SK-N-SH (cell line): ENCODE measurements at regions not wholly inside any gene's neighbourhood (a gene's known extent, or its start where the extent isn't known, plus 50 kb on each side); places are given as distances from the start of the nearest gene placed in this dataset.
A peak's percentile ranks its signal among the peaks of the same experiment; 100 is the strongest.

ENCODE experiments used
- CTCF ChIA-PET: fragments of 300-600, 350-600 bp; formaldehyde crosslinking; extraction: SDS; loops from one replicate; lab custom pipeline; 2021; lab: Yijun Ruan, JAX
- POLR2A ChIA-PET: fragments of 350-600 bp; sonication (Branson Sonifier 250); formaldehyde crosslinking; extraction: SDS; loops from one replicate; lab custom pipeline; 2020; ENCODE audit warnings: antibody characterized with exemption, inconsistent platforms; lab: Yijun Ruan, JAX
- DNase-seq: peaks from one replicate; pipeline ENCODE4 v3.0.0; 2012
- H2AFZ ChIP-seq: fragments of 200-600 bp; sonication (generic); 2 replicates; pipeline ENCODE4 v1.8.1; 2016; ENCODE audit warnings: antibody characterized with exemption, mild to moderate bottlenecking, low read depth
- H3F3A ChIP-seq: fragments of 200-600 bp; sonication (generic); replicated peaks from 2 replicates; pipeline ENCODE3; 2016; ENCODE audit warnings: antibody characterized with exemption, mild to moderate bottlenecking; ENCODE audit not compliant: insufficient read depth
- H3K27ac ChIP-seq, 2 experiments: fragments of 200-500 bp in 1 of 2; fragments of 200-600 bp in 1 of 2; sonication (Bioruptor generic) in 1 of 2; sonication (generic), shearing (Covaris generic) in 1 of 2; 2 replicates each; pipeline versions ENCODE4 v1.5.1 to v1.6.1; 2014 to 2016; ENCODE audit warnings: low read depth in 2 of 2, inconsistent platforms in 1 of 2, low read length in 1 of 2, mild to moderate bottlenecking in 1 of 2, mixed read lengths in 1 of 2
- H3K27me3 ChIP-seq: fragments of 200-600 bp; sonication (generic), shearing (Covaris generic); 2 replicates; pipeline ENCODE4 v1.6.1; 2016; ENCODE audit warnings: mixed run types; ENCODE audit not compliant: insufficient read depth
- H3K36me3 ChIP-seq, 2 experiments: fragments of 200-500 bp in 1 of 2; fragments of 200-600 bp in 1 of 2; sonication (Bioruptor generic) in 1 of 2; sonication (generic) in 1 of 2; replicated peaks in 1 of 2; 2 replicates each; pipeline versions ENCODE3 to v1.5.1; 2014 to 2016; ENCODE audit warnings: low read length in 1 of 2, mild to moderate bottlenecking in 1 of 2; ENCODE audit not compliant: insufficient read depth in 2 of 2, control insufficient read depth in 1 of 2
- H3K4me1 ChIP-seq, 2 experiments: fragments of 200-500 bp in 1 of 2; fragments of 200-600 bp in 1 of 2; sonication (Bioruptor generic) in 1 of 2; sonication (generic), shearing (Covaris generic) in 1 of 2; 2 replicates each; pipeline versions ENCODE4 v1.5.1 to v1.6.1; 2014 to 2016; ENCODE audit warnings: low read depth in 1 of 2, low read length in 1 of 2, mixed run types in 1 of 2; ENCODE audit not compliant: insufficient read depth in 2 of 2, control insufficient read depth in 1 of 2
- H3K4me2 ChIP-seq: fragments of 200-600 bp; sonication (generic), shearing (Covaris generic); 2 replicates; pipeline ENCODE4 v1.6.1; 2017; ENCODE audit warnings: mixed run types
- H3K4me3 ChIP-seq, 2 experiments: fragments of 200-500 bp in 1 of 2; fragments of 200-600 bp in 1 of 2; sonication (Bioruptor generic) in 1 of 2; sonication (generic), shearing (Covaris generic) in 1 of 2; 2 replicates each; pipeline versions ENCODE4 v1.5.1 to v1.8.1; 2014 to 2016; ENCODE audit warnings: low read depth in 2 of 2, inconsistent platforms in 1 of 2, low read length in 1 of 2, mild to moderate bottlenecking in 1 of 2, mixed read lengths in 1 of 2, moderate library complexity in 1 of 2
- H3K79me2 ChIP-seq: fragments of 200-600 bp; sonication (generic); 2 replicates; pipeline ENCODE4 v1.8.1; 2017; ENCODE audit warnings: mild to moderate bottlenecking; ENCODE audit not compliant: insufficient read depth
- H3K9ac ChIP-seq: fragments of 200-600 bp; sonication (generic); 2 replicates; pipeline ENCODE4 v1.6.1; 2017; ENCODE audit warnings: mixed run types
- H3K9me2 ChIP-seq: fragments of 200-600 bp; sonication (generic); 2 replicates; pipeline ENCODE4 v1.6.1; 2017; ENCODE audit warnings: mixed run types
- H3K9me3 ChIP-seq: fragments of 200-600 bp; sonication (generic); 2 replicates; pipeline ENCODE4 v1.6.1; 2017; ENCODE audit warnings: mixed run types, mild to moderate bottlenecking, moderate library complexity
- H4K20me1 ChIP-seq: fragments of 200-600 bp; sonication (generic); 2 replicates; pipeline ENCODE4 v1.6.1; 2017; ENCODE audit warnings: mild to moderate bottlenecking, mixed run types; ENCODE audit not compliant: insufficient read depth
- CHD2 ChIP-seq: fragments of 150-350 bp; IDR thresholded peaks from 2 replicates; pipeline ENCODE4 v1.6.1; 2018; ENCODE audit warnings: low read length; ENCODE audit not compliant: partially characterized antibody
- EP300 ChIP-seq, 2 experiments: IDR thresholded peaks; 2 replicates each; pipeline versions ENCODE4 v1.4.0 to v1.6.1; 2012; ENCODE audit warnings: borderline replicate concordance in 1 of 2, low read depth in 1 of 2, low read length in 1 of 2
- FOSL2 ChIP-seq: IDR thresholded peaks from 2 replicates; pipeline ENCODE4 v1.4.0; 2012; ENCODE audit warnings: low read depth, mild to moderate bottlenecking, moderate library complexity, borderline replicate concordance
- FOXJ3 ChIP-seq: sonication (generic); formaldehyde crosslinking; IDR thresholded peaks from 2 replicates; pipeline ENCODE4 v1.5.1; 2020; ENCODE audit warnings: mild to moderate bottlenecking, missing genetic modification reagents
- FOXM1 ChIP-seq: IDR thresholded peaks from 2 replicates; pipeline ENCODE4 v1.4.0; 2012; ENCODE audit warnings: low read depth, mild to moderate bottlenecking
- GABPA ChIP-seq: IDR thresholded peaks from 2 replicates; pipeline ENCODE4 v1.4.0; 2012; ENCODE audit warnings: low read depth, mild to moderate bottlenecking
- GATA2 ChIP-seq: sonication (generic); formaldehyde crosslinking; IDR thresholded peaks from 2 replicates; pipeline ENCODE4 v1.5.0; 2020; ENCODE audit warnings: mild to moderate bottlenecking, missing genetic modification reagents
- MAX ChIP-seq: IDR thresholded peaks from 2 replicates; pipeline ENCODE4 v1.4.0; 2012; ENCODE audit warnings: low read depth
- MEF2A ChIP-seq: IDR thresholded peaks from 2 replicates; pipeline ENCODE4 v1.4.0; 2012; ENCODE audit warnings: low read depth, borderline replicate concordance
- MXI1 ChIP-seq: IDR thresholded peaks from 2 replicates; pipeline ENCODE4 v1.6.1; 2012; ENCODE audit warnings: mild to moderate bottlenecking, low read depth, low read length, improper control_type of control experiment
- NFIC ChIP-seq: IDR thresholded peaks from 2 replicates; pipeline ENCODE4 v1.4.0; 2012; ENCODE audit warnings: borderline replicate concordance
- NRF1 ChIP-seq: IDR thresholded peaks from 2 replicates; pipeline ENCODE4 v1.6.1; 2012; ENCODE audit warnings: low read depth, mild to moderate bottlenecking, low read length
- POLR2AphosphoS5 ChIP-seq: IDR thresholded peaks from 2 replicates; pipeline ENCODE4 v1.6.1; 2012; ENCODE audit warnings: low read depth, low read length
- RAD21 ChIP-seq: IDR thresholded peaks from 2 replicates; pipeline ENCODE4 v1.6.1; 2012; ENCODE audit warnings: mild to moderate bottlenecking, low read length
- RFX5 ChIP-seq: IDR thresholded peaks from 2 replicates; pipeline ENCODE4 v1.6.1; 2012; ENCODE audit warnings: mild to moderate bottlenecking, improper control_type of control experiment, low read length
- SMC3 ChIP-seq: IDR thresholded peaks from 2 replicates; pipeline ENCODE4 v1.6.1; 2012; ENCODE audit warnings: low read depth, low read length, improper control_type of control experiment
- TAF1 ChIP-seq: IDR thresholded peaks from 2 replicates; pipeline ENCODE4 v1.6.1; 2012; ENCODE audit warnings: low read depth, mild to moderate bottlenecking, low read length, moderate library complexity, borderline replicate concordance
- TCF12 ChIP-seq: IDR thresholded peaks from 2 replicates; pipeline ENCODE4 v1.4.0; 2012
- TEAD4 ChIP-seq: IDR thresholded peaks from 2 replicates; pipeline ENCODE4 v1.4.0; 2012; ENCODE audit warnings: mild to moderate bottlenecking, borderline replicate concordance; ENCODE audit not compliant: insufficient read depth
- USF1 ChIP-seq: IDR thresholded peaks from 2 replicates; pipeline ENCODE4 v1.4.0; 2012; ENCODE audit warnings: low read depth, borderline replicate concordance
- USF2 ChIP-seq: fragments of 150-350 bp; IDR thresholded peaks from 2 replicates; pipeline ENCODE4 v1.6.1; 2017; ENCODE audit warnings: antibody characterized with exemption, low read length, low read depth, borderline replicate concordance
- YY1 ChIP-seq: IDR thresholded peaks from 2 replicates; pipeline ENCODE4 v1.4.0; 2012; ENCODE audit warnings: low read depth, mild to moderate bottlenecking
- WGBS: methylation state at CpG from one replicate; pipeline ENCODE4 v1.1.6; 2017; ENCODE audit warnings: low lambda C conversion rate; 5-methylcytosine and 5-hydroxymethylcytosine counted together
- TF ChIP-seq, protein P1 (sequence below): fragments of 200-600 bp; sonication (generic); IDR thresholded peaks from 2 replicates; pipeline ENCODE4 v1.6.1; 2017; ENCODE audit warnings: antibody characterized with exemption, mild to moderate bottlenecking, moderate library complexity
- TF ChIP-seq, protein P2 (sequence below): fragments of 150-350 bp; IDR thresholded peaks from 2 replicates; pipeline ENCODE4 v1.6.1; 2016; ENCODE audit warnings: mild to moderate bottlenecking, low read depth, low read length

DNA sequence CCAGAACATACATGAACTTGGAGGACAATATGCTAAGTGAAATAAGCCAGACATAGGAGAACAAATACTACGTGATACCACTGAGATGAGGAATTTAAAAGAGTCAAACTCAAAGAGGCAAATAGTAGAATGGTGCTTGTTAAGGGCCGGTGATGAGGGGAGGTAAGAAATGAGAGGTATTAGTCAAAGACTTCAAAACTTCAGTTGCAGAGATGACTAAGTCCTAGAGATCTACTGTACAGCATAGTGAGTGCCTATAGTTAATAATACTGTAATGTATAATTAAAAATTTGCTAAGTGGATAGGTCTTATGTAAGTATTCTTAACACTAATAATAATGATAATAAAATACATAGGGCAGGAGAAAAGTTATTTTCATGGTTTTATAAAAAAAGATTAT, 126.9 kb upstream of the VEGFC start:
- Histone ChIP-seq H3K27me3 (no peaks in the 10 kb centered on the region), H3K79me2 (0 out of 2 replicates have a peak, but pooled peaks cover 4% of the 10 kb centered on the region), H3K4me3 (no peak overlapping the region), H3K9me2 (no peaks in the 10 kb centered on the region), H3K36me3 (peaks cover 0 to 18% of the 10 kb centered on the region in 2 experiments), H2AFZ (0 out of 2 replicates have a peak overlapping the region, but pooled peaks have one; percentile 33), H3K9ac (no peak overlapping the region), H3K4me2 (no peak overlapping the region), H3K4me1 (peaks cover 0 to 17% of the 10 kb centered on the region in 2 experiments; a peak in 2 of 4 replicates), H4K20me1 (no peaks in the 10 kb centered on the region), H3K9me3 (peaks cover 21% of the 10 kb centered on the region; the same call in 1 of the 2 replicates)
- DNase-seq = no peak
- CTCF ChIA-PET = no interaction called here
- TF ChIP-seq, protein P1, sequence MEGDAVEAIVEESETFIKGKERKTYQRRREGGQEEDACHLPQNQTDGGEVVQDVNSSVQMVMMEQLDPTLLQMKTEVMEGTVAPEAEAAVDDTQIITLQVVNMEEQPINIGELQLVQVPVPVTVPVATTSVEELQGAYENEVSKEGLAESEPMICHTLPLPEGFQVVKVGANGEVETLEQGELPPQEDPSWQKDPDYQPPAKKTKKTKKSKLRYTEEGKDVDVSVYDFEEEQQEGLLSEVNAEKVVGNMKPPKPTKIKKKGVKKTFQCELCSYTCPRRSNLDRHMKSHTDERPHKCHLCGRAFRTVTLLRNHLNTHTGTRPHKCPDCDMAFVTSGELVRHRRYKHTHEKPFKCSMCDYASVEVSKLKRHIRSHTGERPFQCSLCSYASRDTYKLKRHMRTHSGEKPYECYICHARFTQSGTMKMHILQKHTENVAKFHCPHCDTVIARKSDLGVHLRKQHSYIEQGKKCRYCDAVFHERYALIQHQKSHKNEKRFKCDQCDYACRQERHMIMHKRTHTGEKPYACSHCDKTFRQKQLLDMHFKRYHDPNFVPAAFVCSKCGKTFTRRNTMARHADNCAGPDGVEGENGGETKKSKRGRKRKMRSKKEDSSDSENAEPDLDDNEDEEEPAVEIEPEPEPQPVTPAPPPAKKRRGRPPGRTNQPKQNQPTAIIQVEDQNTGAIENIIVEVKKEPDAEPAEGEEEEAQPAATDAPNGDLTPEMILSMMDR = no peak
- TF ChIP-seq FOXJ3 (CRISPR knock-in tag) (no peak), GABPA (no peak), FOSL2 (no peak), MEF2A (no peak), GATA2 (CRISPR knock-in tag) (no peak), SMC3 (no peak)
- TF ChIP-seq, all 33 proteins: peak for 0
- WGBS = 50% methylated on average over 2 of the region's 2 CpGs
- peak overlapping the region; percentile 23 to 87; a peak in 3 of 4 replicates for H3K27ac ChIP-seq
- POLR2A ChIA-PET = no interaction called here
- H3F3A ChIP-seq = peaks cover 37% of the 10 kb centered on the region

DNA sequence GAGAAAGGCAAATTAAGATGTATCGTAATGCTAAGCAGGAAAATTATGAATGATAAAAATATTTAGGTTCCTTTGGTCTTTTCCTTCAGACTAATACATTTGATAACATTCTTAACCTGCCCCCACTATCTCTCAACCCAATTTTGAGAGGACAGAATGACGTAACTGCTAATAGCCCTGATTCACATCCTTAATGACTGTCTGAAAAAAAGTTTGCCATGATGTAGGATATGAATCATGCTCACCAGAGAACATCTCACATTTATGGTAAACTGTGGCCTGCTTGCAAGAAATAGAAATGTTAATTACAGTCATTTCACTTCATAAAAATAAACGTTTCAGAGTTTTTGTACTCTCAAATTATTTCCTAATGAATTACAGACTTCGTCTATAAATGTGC, 128.0 kb upstream of the VEGFC start:
- DNase-seq = no peak
- no peaks in the 10 kb centered on the region for H3K27me3 ChIP-seq
- H4K20me1 ChIP-seq = no peaks in the 10 kb centered on the region
- no peaks in the 10 kb centered on the region for H3K9me2 ChIP-seq
- ChIA-PET POLR2A (no interaction called here), CTCF (no interaction called here)
- no peak overlapping the region for H3K4me3 ChIP-seq
- peak overlapping the region; percentile 28; the same call in 1 of the 2 replicates for H3K9ac ChIP-seq
- H3K4me2 ChIP-seq = peak overlapping the region; percentile 24
- peak overlapping the region; percentile 81 to 87; a peak in 3 of 4 replicates for H3K27ac ChIP-seq
- peaks cover 42% of the 10 kb centered on the region for H3F3A ChIP-seq
- H3K36me3 ChIP-seq = peaks cover 0 to 17% of the 10 kb centered on the region in 2 experiments
- H3K79me2 ChIP-seq = 0 out of 2 replicates have a peak, but pooled peaks cover 6% of the 10 kb centered on the region
- peaks cover 16% of the 10 kb centered on the region; the same call in 1 of the 2 replicates for H3K9me3 ChIP-seq
- peaks cover 0 to 20% of the 10 kb centered on the region in 2 experiments; a peak in 2 of 4 replicates for H3K4me1 ChIP-seq
- H2AFZ ChIP-seq = no peak overlapping the region
- WGBS = 6% methylated on average over 4 of the region's 4 CpGs
- TF ChIP-seq CHD2 (no peak), RFX5 (no peak), FOSL2 (peak; percentile 94), TAF1 (no peak), NRF1 (no peak), FOXM1 (peak; percentile 72; the same call in 1 of the 2 replicates), POLR2AphosphoS5 (peak; percentile 70; the same call in 1 of the 2 replicates), GATA2 (CRISPR knock-in tag) (no peak), USF2 (no peak), NFIC (peak; percentile 66), YY1 (0 out of 2 replicates have a peak, but pooled peaks have one; percentile 34), TCF12 (peak; percentile 84), USF1 (no peak), MEF2A (peak; percentile 46; the same call in 1 of the 2 replicates), EP300 (IDR thresholded peaks at IDR 0.05; ENCODE audit: borderline replicate concordance in 1 of 2, low read depth in 1 of 2, low read length in 1 of 2) (peak in 1 of 2 experiments; percentile 95; a peak in 2 of 4 replicates), MAX (no peak; the same call in 1 of the 2 replicates), TEAD4 (peak; percentile 82), MXI1 (no peak), RAD21 (no peak)
- TF ChIP-seq, protein P2, sequence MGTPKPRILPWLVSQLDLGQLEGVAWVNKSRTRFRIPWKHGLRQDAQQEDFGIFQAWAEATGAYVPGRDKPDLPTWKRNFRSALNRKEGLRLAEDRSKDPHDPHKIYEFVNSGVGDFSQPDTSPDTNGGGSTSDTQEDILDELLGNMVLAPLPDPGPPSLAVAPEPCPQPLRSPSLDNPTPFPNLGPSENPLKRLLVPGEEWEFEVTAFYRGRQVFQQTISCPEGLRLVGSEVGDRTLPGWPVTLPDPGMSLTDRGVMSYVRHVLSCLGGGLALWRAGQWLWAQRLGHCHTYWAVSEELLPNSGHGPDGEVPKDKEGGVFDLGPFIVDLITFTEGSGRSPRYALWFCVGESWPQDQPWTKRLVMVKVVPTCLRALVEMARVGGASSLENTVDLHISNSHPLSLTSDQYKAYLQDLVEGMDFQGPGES = no peak
